Heart left ventricle (tissue), 13 donors: ENCODE measurements at regions not wholly inside any gene's neighbourhood (a gene's known extent, or its start where the extent isn't known, plus 50 kb on each side); places are given as distances from the start of the nearest gene placed in this dataset.

ENCODE experiments used
- CTCF ChIP-seq, 12 donors: fragments of 200-600 bp; sonication (generic) in 4 of 12; IDR thresholded peaks; one replicate each; pipeline versions ENCODE4 v1.5.0 to v1.8.0; 2018 to 2022; ENCODE audit warnings: antibody characterized with exemption in 12 of 12, mild to moderate bottlenecking in 5 of 12
- POLR2A ChIP-seq, 2 donors: fragments of 450-650 bp; IDR thresholded peaks; one replicate each; pipeline ENCODE4 v1.6.1; 2017; ENCODE audit warnings: antibody characterized with exemption in 2 of 2, mild to moderate bottlenecking in 2 of 2, moderate library complexity in 2 of 2
- donor health status: ischemic (EF 13 %, LVEDD 7.1; RV severe dilation, severe dysfunction).
- donor health status: DM: no; HTN: yes; CAD: no.
- donor health status: DM: no; HTN: no; CAD: no.
- donor health status: ischemic (EF 25% LVEDD 6.9; RV normal size, moderate dysfunction).
- donor health status: ischemic (EF 25% LVEDD 5.7; RV mildly dilated, moderate dysfunction).
- donor health status: ischemic (EF 35%, LVEDD 5.7; RV mildly dilated, moderate dysfunction).
- donor health status: nonischemic (EF 11% LVEDD 7.7; RV severe dilation, severe dysfunction).
- donor health status: DM: yes; HTN: yes; CAD: no.
- donor health status: PGD.
- donor health status: ischemic (EF 29% LVEDD 5.4; RV normal size, mild dysfunction).
- donor health status: nonischemic (EF 23%, LVEDD 6.1; RV moderate dilation, normal function).

GRCh38 chr10:71068861-71069271, 143.5 kb upstream of the UNC5B start:
- TF ChIP-seq CTCF (IDR thresholded peaks at IDR 0.05) (no peak), POLR2A (IDR thresholded peaks at IDR 0.05) (no peak)
